K562 (cell line): ENCODE measurements at regions not wholly inside any gene's neighbourhood (a gene's known extent, or its start where the extent isn't known, plus 50 kb on each side); places are given as distances from the start of the nearest gene placed in this dataset.

Source experiments
- SETDB1 ChIP-seq: IDR thresholded peaks from one replicate; pipeline ENCODE4 v1.6.1; 2012; ENCODE audit warnings: low read length, control low read depth, inconsistent platforms
- USF2 ChIP-seq: sonication (generic); formaldehyde crosslinking; IDR thresholded peaks from 2 replicates; pipeline ENCODE4 v1.5.0; 2020; ENCODE audit warnings: missing genetic modification reagents
- XRCC4 ChIP-seq: IDR thresholded peaks from one replicate; pipeline ENCODE4 v1.6.1; 2011; ENCODE audit not compliant: insufficient read depth, insufficient read length; ENCODE audit errors: extremely low read depth

GRCh38 chr16:64880006-64880405 is 241.9 kb downstream of the CDH11 start:
- TF ChIP-seq USF2 (CRISPR knock-in tag): no peak
- no peak for TF ChIP-seq SETDB1
- no peak for TF ChIP-seq XRCC4
